SJCRH30 (cell line): ENCODE measurements at regions not wholly inside any gene's neighbourhood (a gene's known extent, or its start where the extent isn't known, plus 50 kb on each side); places are given as distances from the start of the nearest gene placed in this dataset.
"Not testable (repeated sequence)": the region's sequence is repeated elsewhere in the genome, so short reads cannot be mapped to it uniquely, and the experiment has no call there.

Source experiments
- DNase-seq, 2 experiments: peaks; one replicate each; pipeline ENCODE4 v3.0.0-alpha.2; 2015 to 2020
- H3K27ac ChIP-seq: fragments of 250-450 bp; sonication (Bioruptor Pico); 2 replicates; pipeline ENCODE4 v1.5.1; 2020; ENCODE audit warnings: mild to moderate bottlenecking, moderate library complexity
- H3K27me3 ChIP-seq: fragments of 250-450 bp; sonication (Bioruptor Pico); 2 replicates; pipeline ENCODE4 v1.5.1; 2020; ENCODE audit warnings: mild to moderate bottlenecking, moderate library complexity
- H3K36me3 ChIP-seq: fragments of 250-450 bp; sonication (Bioruptor Pico); 2 replicates; pipeline ENCODE4 v1.5.1; 2020; ENCODE audit warnings: mild to moderate bottlenecking, moderate library complexity
- H3K4me1 ChIP-seq: fragments of 250-450 bp; sonication (Bioruptor Pico); 2 replicates; pipeline ENCODE4 v1.5.1; 2020; ENCODE audit warnings: mild to moderate bottlenecking, moderate library complexity
- H3K4me3 ChIP-seq: fragments of 250-450 bp; sonication (Bioruptor Pico); 2 replicates; pipeline ENCODE4 v1.5.1; 2020; ENCODE audit warnings: mild to moderate bottlenecking, moderate library complexity
- H3K9me3 ChIP-seq: fragments of 250-450 bp; sonication (Bioruptor Pico); replicated peaks from 2 replicates; pipeline ENCODE4 v1.5.1; 2020; ENCODE audit warnings: mild to moderate bottlenecking, moderate library complexity

DNA sequence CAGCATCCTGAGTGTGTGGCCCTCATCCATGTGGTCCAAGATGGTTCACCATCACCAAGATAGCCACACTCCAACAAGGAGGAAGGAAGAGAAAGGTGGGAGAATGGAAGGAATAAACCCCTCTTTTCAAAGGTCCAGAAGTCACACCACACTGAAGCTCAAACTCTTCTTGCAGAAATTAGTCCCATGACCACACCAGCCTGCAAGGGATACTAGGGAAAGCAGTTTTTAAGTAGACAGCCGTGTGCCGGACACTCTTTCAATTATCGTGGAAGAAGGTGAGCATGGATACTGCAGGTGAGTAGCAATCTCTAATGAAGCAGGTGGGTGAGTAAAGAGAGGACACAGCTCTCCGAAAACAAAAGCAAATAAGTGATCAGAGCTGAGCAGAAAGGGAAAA is 191.7 kb upstream of the IRF2BP2 start:
- not testable (repeated sequence) for H3K4me3 ChIP-seq, H3K27ac ChIP-seq, H3K36me3 ChIP-seq, H3K9me3 ChIP-seq, H3K27me3 ChIP-seq, DNase-seq, H3K4me1 ChIP-seq

DNA sequence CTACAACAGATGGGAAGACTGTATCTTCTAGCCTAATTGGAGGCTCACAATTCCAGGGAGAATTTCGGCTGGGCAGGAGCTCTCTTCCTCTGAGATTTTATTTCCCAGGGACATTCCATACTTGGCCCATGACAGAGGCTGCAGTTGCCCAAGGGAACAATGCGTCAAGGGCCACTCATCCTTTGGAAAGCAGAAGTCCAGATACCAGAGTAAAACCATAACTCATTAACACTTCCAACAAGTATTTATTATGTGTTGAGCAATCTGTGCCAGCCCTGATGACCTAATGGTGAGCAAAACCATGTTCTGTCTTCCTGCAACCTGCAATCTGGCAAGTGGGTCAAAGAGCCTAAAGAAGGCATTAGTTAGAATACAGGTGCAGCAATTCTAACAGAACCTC is 191.2 kb upstream of the IRF2BP2 start:
- H3K4me3 ChIP-seq, H3K9me3 ChIP-seq, DNase-seq, H3K36me3 ChIP-seq, H3K27ac ChIP-seq, H3K27me3 ChIP-seq, H3K4me1 ChIP-seq: not testable (repeated sequence)

GRCh38 chr1:234800563-234800962 is 190.6 kb upstream of the IRF2BP2 start:
- not testable (repeated sequence) for H3K9me3 ChIP-seq, H3K27me3 ChIP-seq, H3K4me1 ChIP-seq, H3K4me3 ChIP-seq, H3K36me3 ChIP-seq, H3K27ac ChIP-seq, DNase-seq

DNA sequence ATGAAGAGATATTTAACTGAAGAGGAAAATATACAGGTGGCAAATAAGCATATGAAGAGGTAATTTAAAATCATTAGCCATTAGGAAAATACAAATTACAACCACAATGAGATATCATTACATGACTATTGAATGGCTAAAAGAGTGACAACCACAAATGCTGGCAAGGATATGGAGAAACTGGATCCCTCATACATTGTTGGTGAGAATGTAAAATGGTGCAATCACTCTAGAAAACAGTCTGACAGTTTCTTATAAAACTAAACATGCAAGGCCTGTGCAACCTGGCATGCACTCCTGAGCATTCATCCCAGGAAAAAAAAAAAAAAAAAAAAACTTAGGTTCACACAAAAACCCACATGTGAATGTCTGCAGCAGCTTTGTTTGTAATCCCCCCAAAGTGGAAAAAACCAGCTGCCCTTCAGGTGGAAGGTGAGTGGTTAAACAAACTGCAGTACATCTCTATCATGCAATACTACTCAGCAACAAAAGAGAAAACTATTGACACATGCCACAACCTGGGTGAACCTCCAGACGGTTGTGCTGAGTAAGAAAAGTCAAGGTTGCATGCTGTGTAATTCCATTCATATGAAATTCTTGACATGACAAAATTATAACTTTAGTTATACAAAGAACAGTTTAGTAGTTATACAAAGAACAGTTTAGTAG is 189.2 kb upstream of the IRF2BP2 start:
- DNase-seq, H3K4me1 ChIP-seq, H3K4me3 ChIP-seq, H3K27me3 ChIP-seq, H3K36me3 ChIP-seq, H3K27ac ChIP-seq, H3K9me3 ChIP-seq: not testable (repeated sequence)

- not testable (repeated sequence) for H3K27me3 ChIP-seq, H3K4me3 ChIP-seq, H3K9me3 ChIP-seq, DNase-seq, H3K27ac ChIP-seq, H3K36me3 ChIP-seq, H3K4me1 ChIP-seq
Measured at GRCh38 chr1:234797216-234797615, 187.2 kb upstream of the IRF2BP2 start.

DNA sequence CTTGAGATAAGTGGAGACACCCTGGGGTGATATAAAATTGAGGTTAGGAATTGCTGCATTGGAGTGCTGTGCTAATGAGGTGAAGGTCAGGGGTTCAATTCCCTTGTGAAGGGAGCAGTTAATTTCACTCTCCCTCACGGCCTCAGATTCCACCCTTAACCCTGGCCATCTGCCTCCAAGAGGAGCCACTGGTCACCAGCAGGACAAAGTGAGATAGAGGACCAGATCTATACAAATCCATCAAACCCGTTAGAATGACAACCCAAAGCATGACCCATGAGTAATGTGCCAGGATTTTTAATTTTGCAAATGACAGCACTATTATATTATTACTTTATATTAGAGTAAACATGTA is 186.4 kb upstream of the IRF2BP2 start:
- H3K27ac ChIP-seq, H3K4me3 ChIP-seq, H3K9me3 ChIP-seq, DNase-seq, H3K4me1 ChIP-seq, H3K27me3 ChIP-seq, H3K36me3 ChIP-seq: not testable (repeated sequence)

DNA sequence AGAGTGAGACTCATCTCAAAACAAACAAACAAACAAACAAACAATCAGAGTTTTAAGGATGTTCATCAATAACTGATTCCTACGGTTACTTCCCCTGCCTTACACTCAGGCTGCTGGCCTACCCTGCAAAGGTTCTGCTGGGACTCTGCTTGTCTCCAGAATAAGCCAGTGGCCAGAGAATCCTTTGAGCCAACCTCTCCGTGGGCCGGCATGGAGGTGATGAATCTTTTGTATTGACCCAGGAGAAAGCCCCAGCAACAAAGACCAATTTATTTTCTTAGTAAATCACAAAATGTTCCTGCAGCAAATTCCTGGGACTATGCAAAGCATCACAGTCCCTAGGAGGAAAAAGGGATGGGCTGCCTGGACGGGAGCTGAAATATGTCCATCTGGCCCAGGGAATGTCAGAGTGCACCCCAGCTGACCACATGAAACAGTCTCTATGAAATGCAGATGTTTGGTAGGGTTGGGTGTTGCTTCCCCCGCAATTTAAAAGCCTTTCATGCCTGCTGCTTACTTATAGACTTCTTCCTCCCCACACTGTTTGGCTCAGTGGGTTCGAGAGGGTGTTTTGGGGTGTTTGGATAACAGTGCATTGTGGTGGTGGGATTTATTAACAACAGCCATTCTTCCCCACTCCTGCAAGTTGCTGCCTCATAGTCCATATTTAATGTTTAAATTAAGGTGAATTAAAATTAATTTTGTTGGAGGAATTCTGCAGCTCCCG is 185.9 kb upstream of the IRF2BP2 start:
- not testable (repeated sequence) for H3K27ac ChIP-seq, H3K36me3 ChIP-seq, H3K4me3 ChIP-seq, H3K9me3 ChIP-seq, H3K4me1 ChIP-seq, DNase-seq, H3K27me3 ChIP-seq

DNA sequence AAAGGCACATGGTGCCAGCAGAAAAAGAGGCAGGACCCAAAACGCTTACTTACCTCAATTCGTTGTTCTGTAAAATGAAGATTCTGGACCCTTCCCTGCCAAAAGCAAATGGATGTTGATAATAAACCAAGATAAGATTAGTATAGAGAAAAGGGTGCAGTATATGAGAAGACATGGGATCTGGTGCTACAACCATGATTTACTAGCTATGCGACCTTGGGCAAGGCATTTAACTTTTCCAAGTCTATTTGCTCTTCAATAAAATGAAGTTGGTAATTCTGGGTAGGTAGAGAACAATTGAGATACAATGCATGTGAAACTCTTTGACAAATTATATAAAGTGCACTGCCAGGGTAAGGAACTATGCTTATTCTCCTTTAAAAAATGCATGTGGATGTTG is 185.0 kb upstream of the IRF2BP2 start:
- H3K9me3 ChIP-seq, H3K36me3 ChIP-seq, H3K27me3 ChIP-seq, DNase-seq, H3K4me3 ChIP-seq, H3K4me1 ChIP-seq, H3K27ac ChIP-seq: not testable (repeated sequence)

GRCh38 chr1:234794452-234794851 is 184.5 kb upstream of the IRF2BP2 start:
- not testable (repeated sequence) for DNase-seq, H3K9me3 ChIP-seq, H3K36me3 ChIP-seq, H3K4me3 ChIP-seq, H3K27ac ChIP-seq, H3K4me1 ChIP-seq, H3K27me3 ChIP-seq

GRCh38 chr1:234793924-234794323 is 183.9 kb upstream of the IRF2BP2 start:
- H3K27ac ChIP-seq, H3K36me3 ChIP-seq, DNase-seq, H3K4me3 ChIP-seq, H3K9me3 ChIP-seq, H3K4me1 ChIP-seq, H3K27me3 ChIP-seq: not testable (repeated sequence)

DNA sequence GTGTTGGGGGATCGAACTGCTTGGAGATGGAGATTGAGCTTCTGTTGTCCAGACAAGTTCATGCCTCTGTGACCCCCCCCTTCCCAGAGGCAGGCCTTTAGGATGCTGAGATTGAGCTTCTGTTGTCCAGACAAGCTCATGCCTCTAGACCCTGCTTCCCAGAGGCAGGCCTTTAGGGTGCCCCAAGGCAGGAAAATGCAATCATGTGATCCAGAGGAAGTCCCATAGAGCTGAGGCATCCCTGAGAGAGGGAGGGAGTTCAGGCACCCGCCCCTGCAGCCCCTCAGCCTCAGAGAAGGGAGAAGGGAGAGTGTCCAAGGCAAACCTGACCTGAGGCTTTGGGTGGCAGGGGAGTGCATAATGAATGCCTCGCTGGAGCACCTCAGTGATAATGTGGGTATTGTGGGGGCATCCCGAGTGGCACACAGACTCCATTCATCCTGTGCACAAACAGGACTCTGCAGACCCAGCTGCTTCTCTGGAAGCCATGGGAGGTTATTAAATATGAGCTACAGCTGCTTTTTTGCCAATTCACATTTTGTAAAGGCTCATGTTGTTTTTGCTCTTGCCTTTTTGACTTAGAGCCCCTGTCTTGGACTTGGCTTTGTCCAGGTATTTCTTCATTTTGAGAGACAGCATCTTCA is 182.4 kb upstream of the IRF2BP2 start:
- not testable (repeated sequence) for H3K9me3 ChIP-seq, H3K27ac ChIP-seq, H3K4me3 ChIP-seq, H3K27me3 ChIP-seq, H3K36me3 ChIP-seq, DNase-seq, H3K4me1 ChIP-seq

DNA sequence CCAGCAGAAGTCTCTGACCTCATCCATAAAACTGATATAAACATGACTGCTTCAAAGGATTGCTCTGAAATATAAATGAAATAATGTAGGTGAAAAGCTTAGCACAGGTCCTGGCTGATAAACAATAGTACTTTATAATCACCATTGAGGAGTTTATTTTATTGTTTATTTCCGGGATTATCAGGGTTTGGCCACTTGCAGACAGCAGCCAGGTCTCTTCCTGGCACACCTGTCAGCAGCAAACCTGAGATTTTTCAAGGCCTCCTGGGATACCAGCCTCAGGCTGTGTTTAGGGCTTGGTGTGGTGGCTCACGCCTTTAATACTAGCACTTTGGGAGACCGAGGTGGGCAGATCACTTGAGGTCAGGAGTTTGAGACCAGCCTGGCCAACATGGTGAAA is 181.6 kb upstream of the IRF2BP2 start:
- not testable (repeated sequence) for H3K4me3 ChIP-seq, H3K9me3 ChIP-seq, H3K36me3 ChIP-seq, H3K27ac ChIP-seq, DNase-seq, H3K4me1 ChIP-seq, H3K27me3 ChIP-seq

DNA sequence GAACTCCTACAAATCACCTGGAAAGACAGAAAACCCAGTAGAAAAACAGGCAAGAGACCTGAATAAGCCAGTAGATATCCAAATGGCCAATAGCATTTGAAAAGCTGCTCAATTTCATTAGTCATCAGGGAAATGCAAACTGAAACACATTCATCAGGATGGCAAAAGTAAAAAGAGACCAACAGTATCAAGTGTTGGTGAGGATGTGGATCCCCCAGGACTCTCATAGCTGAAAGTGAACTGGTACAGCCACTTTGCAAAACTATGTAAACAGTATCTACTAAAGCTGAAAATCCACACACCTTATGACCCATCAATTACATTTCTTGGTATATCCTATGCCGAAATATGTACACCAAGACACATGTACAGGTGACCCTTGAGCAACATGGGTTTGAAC is 180.4 kb upstream of the IRF2BP2 start:
- H3K27me3 ChIP-seq, H3K4me3 ChIP-seq, H3K4me1 ChIP-seq, DNase-seq, H3K36me3 ChIP-seq, H3K9me3 ChIP-seq, H3K27ac ChIP-seq: not testable (repeated sequence)

DNA sequence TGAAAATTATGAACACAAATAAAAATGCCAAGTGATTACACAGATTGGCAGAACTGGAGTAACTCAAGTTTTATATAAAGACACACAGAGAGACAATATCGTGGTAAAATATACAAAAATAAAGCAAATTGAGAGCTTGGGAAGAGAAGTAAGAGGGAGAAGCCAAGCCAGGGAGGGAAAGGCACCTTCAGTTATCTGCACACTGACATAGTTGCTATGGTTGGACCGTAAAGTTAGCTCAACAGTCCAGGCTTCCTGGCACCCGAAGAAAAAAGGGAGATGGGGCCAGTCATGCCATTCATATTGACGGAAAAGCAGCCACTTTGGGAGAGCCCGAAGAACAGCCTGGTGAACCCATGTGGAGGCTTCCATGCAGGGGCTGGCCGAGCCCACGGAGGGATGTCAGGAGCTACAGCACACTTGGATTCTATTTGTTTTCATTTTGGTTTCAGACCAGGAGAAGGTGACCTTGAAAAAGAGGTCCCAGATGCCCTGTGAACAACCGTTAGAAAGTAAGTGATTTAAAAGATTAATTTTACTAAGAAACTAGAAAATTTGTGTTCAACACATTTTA is 177.1 kb upstream of the IRF2BP2 start:
- H3K27me3 ChIP-seq, H3K27ac ChIP-seq, H3K4me3 ChIP-seq, H3K36me3 ChIP-seq, H3K9me3 ChIP-seq, DNase-seq: not testable (repeated sequence)
- H3K4me1 ChIP-seq = peaks cover 13% of the 10 kb centered on the region

DNA sequence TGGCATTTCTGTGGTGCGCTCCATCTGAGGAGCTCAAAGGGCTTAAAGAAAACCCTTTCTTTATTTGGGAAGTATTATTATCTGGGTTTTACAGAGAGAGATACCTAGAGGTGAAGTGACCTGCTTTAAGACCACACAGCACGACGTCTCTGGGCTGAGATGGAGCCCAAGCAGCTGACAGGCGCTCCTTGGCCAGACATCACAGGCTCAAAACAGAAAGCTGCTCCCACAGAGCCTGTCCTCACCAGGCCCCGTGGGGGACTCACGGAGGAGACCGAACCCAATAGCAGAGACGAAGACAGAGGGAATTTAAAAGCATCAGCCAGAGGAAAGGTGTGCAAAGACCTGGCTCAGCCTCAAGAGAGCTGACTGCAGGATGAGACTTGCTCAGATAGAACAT is 175.9 kb upstream of the IRF2BP2 start:
- not testable (repeated sequence) for DNase-seq, H3K27ac ChIP-seq

More for the DNA sequence above, 175.9 kb upstream of the IRF2BP2 start:
- H3K27me3 ChIP-seq, H3K4me3 ChIP-seq, H3K36me3 ChIP-seq, H3K9me3 ChIP-seq: not testable (repeated sequence)
- peaks cover 24% of the 10 kb centered on the region for H3K4me1 ChIP-seq
